ENCODE measurements at regions not wholly inside any gene's neighbourhood (a gene's known extent, or its start where the extent isn't known, plus 50 kb on each side); places are given as distances from the start of the nearest gene placed in this dataset.

DNA sequence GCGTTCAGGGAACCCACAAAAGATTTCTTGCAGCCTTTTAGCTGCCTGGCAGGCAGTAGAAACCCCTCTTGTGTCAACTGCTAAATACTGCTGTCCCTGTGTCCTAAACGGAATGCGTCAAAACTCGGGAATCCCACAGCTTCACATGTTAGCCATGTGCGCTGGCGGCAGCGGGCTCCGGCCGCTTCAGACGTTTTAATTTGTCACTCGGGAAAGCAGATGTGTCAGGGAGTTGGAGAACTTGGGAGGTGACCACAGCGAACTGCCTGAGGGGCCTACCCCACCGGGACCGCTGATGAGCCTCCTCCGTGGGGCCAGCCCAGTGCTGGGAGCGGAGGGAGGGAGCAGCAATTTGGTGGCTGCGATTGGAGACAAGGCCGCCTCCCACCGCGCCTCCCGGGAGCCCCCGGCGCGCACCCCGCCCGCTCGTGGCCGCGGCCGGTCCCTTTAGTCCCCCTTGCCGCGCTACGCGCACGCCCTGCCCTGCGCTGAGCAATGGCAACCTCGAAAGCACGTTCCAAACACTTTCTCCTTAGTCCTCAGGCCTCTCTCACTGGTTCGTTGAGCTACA lies 146.1 kb upstream of the SATB2 start:
- DNase-seq, result peak; percentile 41
- Histone ChIP-seq H2BK15ac (replicated peaks; ENCODE audit: low read depth) (no peak overlapping the region), H2AK5ac (ENCODE audit: low read length) (no peak overlapping the region)

DNA sequence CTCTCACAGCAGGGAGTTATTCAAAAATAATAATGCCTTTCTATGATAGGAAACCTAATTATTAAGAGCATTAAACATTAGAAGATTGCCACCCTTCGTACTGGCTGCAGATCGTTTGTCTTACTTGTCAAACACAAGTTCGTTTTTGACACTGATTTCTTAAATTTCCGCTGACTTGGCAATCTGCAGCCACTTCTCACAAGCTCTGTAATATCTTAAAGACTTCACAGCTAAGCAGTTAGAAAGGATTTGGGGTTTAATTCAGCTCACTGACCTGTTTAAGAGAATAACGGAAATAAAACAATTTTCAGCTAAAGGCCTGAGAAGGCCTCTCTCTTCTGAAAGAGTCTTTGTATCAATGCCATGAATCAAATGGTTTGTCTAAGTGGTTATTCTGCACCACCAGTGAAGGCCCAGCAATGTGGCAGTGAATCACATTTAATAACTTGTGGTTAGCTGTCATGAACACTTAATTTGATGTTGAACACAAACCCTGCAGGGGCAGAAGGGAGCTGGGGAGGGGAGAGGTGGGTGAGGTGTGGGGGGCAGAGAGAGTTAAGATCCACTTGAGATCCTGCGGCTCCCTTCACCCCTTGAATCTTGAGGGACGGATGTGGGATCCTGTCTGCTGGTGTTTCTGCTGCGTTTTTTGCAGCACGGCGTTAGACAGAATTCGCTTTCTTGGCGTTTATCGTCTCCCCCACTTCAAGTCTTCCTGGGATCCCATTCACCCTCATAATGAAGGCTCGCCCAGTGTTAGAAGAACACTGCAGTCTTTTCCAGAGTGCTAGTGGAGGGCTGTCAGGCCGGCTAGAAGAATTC lies 145.4 kb upstream of the SATB2 start:
- no peaks in the 10 kb centered on the region for H3K79me2 ChIP-seq (ENCODE audit: control insufficient read depth, insufficient read depth, low read length)
- H3K36me3 ChIP-seq (ENCODE audit: control insufficient read depth, insufficient read depth, low read length), result no peaks in the 10 kb centered on the region
- H3K79me1 ChIP-seq (ENCODE audit: low read length), result no peaks in the 10 kb centered on the region
- no peak overlapping the region for H2AK5ac ChIP-seq (ENCODE audit: low read length)
- no peak overlapping the region for H4K8ac ChIP-seq (ENCODE audit: low read depth, low read length)
- no peak overlapping the region for H3K23ac ChIP-seq (ENCODE audit: low read length)
- no peak overlapping the region for H3K27ac ChIP-seq (ENCODE audit: low read depth, low read length)
- peak overlapping the region; percentile 19 for H3K56ac ChIP-seq (ENCODE audit: low read length)
- H4K5ac ChIP-seq (ENCODE audit: low read length), result no peak overlapping the region
- no peak for DNase-seq
- H2BK120ac ChIP-seq (ENCODE audit: low read depth, low read length), result no peak overlapping the region
- H3K4ac ChIP-seq (ENCODE audit: low read depth, low read length), result no peak overlapping the region
- H3K4me1 ChIP-seq (ENCODE audit: control insufficient read depth, low read depth, low read length), result no peaks in the 10 kb centered on the region
- H3K4me2 ChIP-seq (ENCODE audit: low read length), result no peak overlapping the region
- no CpG with 5 or more reads among the region's 15 CpGs for WGBS (ENCODE audit: extremely low coverage, insufficient coverage, low lambda C conversion rate)
- H3K27me3 ChIP-seq (ENCODE audit: insufficient read depth, low read length, poor library complexity), result no peaks in the 10 kb centered on the region
- no peak overlapping the region for H3K18ac ChIP-seq (ENCODE audit: low read length)
- no peak overlapping the region for H2BK15ac ChIP-seq (replicated peaks; ENCODE audit: low read depth)
- no peak overlapping the region for H2BK5ac ChIP-seq (ENCODE audit: low read length)
- H3K4me3 ChIP-seq (ENCODE audit: low read length), result no peak overlapping the region
- no peak overlapping the region for H3K9ac ChIP-seq (ENCODE audit: low read length)

More for the DNA sequence above, 146.1 kb upstream of the SATB2 start:
- Histone ChIP-seq H4K8ac (ENCODE audit: low read depth, low read length) (no peak overlapping the region), H2BK5ac (ENCODE audit: low read length) (no peak overlapping the region), H3K23ac (ENCODE audit: low read length) (no peak overlapping the region), H4K5ac (ENCODE audit: low read length) (no peak overlapping the region), H3K4ac (ENCODE audit: low read depth, low read length) (no peak overlapping the region), H3K18ac (ENCODE audit: low read length) (no peak overlapping the region), H3K79me1 (ENCODE audit: low read length) (no peaks in the 10 kb centered on the region), H3K9ac (ENCODE audit: low read length) (peak overlapping the region; percentile 37), H3K4me1 (ENCODE audit: control insufficient read depth, low read depth, low read length) (no peaks in the 10 kb centered on the region), H3K36me3 (ENCODE audit: control insufficient read depth, insufficient read depth, low read length) (no peaks in the 10 kb centered on the region), H3K4me3 (ENCODE audit: low read length) (peak overlapping the region; percentile 21), H3K79me2 (ENCODE audit: control insufficient read depth, insufficient read depth, low read length) (no peaks in the 10 kb centered on the region), H3K4me2 (ENCODE audit: low read length) (peak overlapping the region; percentile 47), H2BK120ac (ENCODE audit: low read depth, low read length) (no peak overlapping the region), H3K56ac (ENCODE audit: low read length) (peak overlapping the region; percentile 66), H3K27me3 (ENCODE audit: insufficient read depth, low read length, poor library complexity) (no peaks in the 10 kb centered on the region), H3K27ac (ENCODE audit: low read depth, low read length) (no peak overlapping the region)
- WGBS (ENCODE audit: extremely low coverage, insufficient coverage, low lambda C conversion rate), result no CpG with 5 or more reads among the region's 39 CpGs

DNA sequence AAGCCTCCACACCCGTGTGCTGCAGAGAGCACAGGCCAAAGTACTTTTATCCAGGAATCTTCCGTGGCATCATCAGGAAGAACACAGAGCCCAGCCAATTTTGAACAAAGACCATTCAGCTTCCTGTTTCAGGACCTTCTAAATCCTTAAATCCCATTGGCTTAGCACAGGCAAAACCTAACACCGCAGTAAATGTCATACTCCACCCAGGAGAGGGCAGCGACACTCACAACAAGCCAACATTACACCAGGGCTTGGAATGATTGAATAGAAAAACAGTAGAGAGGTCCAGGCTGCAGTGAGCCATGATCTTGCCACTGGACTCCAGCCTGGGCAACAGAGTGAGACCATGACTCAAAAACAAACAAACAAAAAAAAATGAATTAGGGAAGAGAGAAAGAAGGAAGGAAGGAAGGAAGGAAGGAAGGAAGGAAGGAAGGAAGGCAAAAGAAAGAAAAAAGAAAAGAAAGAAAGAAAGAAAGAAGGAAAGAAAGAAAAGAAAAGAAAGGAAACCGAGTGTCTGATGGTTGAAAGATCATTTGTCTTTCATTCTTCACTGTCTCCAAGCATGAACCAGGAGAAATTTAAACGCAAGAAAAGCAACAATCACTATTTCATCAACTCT lies 144.6 kb upstream of the SATB2 start:
- Histone ChIP-seq H3K79me2 (ENCODE audit: control insufficient read depth, insufficient read depth, low read length) (no peaks in the 10 kb centered on the region), H2BK5ac (ENCODE audit: low read length) (no peak overlapping the region), H3K4ac (ENCODE audit: low read depth, low read length) (no peak overlapping the region), H3K4me3 (ENCODE audit: low read length) (no peak overlapping the region), H3K4me1 (ENCODE audit: control insufficient read depth, low read depth, low read length) (no peaks in the 10 kb centered on the region), H3K36me3 (ENCODE audit: control insufficient read depth, insufficient read depth, low read length) (no peaks in the 10 kb centered on the region), H2AK5ac (ENCODE audit: low read length) (no peak overlapping the region), H3K56ac (ENCODE audit: low read length) (no peak overlapping the region), H2BK15ac (replicated peaks; ENCODE audit: low read depth) (no peak overlapping the region), H3K9ac (ENCODE audit: low read length) (no peak overlapping the region), H3K27ac (ENCODE audit: low read depth, low read length) (no peak overlapping the region), H3K23ac (ENCODE audit: low read length) (no peak overlapping the region), H3K27me3 (ENCODE audit: insufficient read depth, low read length, poor library complexity) (no peaks in the 10 kb centered on the region), H3K18ac (ENCODE audit: low read length) (no peak overlapping the region), H4K5ac (ENCODE audit: low read length) (peak overlapping the region; percentile 90), H2BK120ac (ENCODE audit: low read depth, low read length) (no peak overlapping the region), H3K79me1 (ENCODE audit: low read length) (no peaks in the 10 kb centered on the region), H4K8ac (ENCODE audit: low read depth, low read length) (no peak overlapping the region), H3K4me2 (ENCODE audit: low read length) (no peak overlapping the region)
- peak; percentile 86 for DNase-seq
- WGBS (ENCODE audit: extremely low coverage, insufficient coverage, low lambda C conversion rate), result no CpG with 5 or more reads among the region's 6 CpGs

DNA sequence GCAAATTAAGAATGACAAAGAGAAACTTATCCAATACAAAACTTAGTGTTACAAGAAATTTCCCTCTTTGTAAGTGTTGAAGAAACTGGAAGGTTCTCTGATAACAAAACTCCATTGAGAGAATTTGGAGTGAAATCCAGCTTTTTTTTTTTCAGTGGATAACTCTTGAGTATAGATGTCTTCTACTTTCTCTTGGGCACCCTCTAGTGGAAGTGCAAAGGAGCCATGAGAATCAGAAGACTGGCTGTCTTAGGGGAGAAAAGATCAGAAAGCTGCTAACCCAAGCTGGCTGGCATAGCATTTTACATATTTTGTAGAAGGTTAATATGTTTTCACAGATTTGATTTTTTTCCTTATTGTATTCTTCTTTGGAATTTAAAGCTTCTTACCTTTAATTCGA lies 138.8 kb upstream of the SATB2 start:
- Histone ChIP-seq H3K36me3 (ENCODE audit: control insufficient read depth, insufficient read depth, low read length) (no peaks in the 10 kb centered on the region), H3K56ac (ENCODE audit: low read length) (no peak overlapping the region)
- WGBS (ENCODE audit: extremely low coverage, insufficient coverage, low lambda C conversion rate), result no CpG with 5 or more reads among the region's 1 CpG

DNA sequence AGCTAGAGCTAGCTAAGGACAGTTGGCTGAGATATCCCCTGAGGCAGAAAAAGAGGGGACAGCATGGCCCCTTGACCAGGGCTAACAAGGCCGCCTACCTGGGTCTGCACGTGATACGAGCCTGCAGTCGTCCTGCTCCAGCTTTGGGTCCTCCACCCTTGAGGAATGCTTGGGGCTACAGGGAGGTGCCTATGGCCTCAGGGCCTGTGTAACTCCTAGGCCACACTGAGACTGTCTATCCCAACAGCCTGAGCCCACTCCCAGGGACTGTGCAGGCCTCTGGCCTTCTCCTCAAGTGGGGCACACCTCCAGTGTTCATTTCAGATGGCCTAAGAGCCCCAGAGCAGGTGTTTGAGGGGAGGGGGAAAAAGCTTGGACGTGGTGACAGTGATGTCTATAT lies 136.7 kb upstream of the SATB2 start:
- Histone ChIP-seq H2AK5ac (ENCODE audit: low read length) (no peak overlapping the region), H3K4me2 (ENCODE audit: low read length) (no peak overlapping the region), H3K23ac (ENCODE audit: low read length) (no peak overlapping the region), H3K4ac (ENCODE audit: low read depth, low read length) (no peak overlapping the region), H4K5ac (ENCODE audit: low read length) (no peak overlapping the region), H2BK15ac (replicated peaks; ENCODE audit: low read depth) (no peak overlapping the region), H3K79me1 (ENCODE audit: low read length) (no peaks in the 10 kb centered on the region), H3K79me2 (ENCODE audit: control insufficient read depth, insufficient read depth, low read length) (no peaks in the 10 kb centered on the region), H3K56ac (ENCODE audit: low read length) (no peak overlapping the region), H4K8ac (ENCODE audit: low read depth, low read length) (no peak overlapping the region), H3K18ac (ENCODE audit: low read length) (no peak overlapping the region), H3K27ac (ENCODE audit: low read depth, low read length) (no peak overlapping the region), H2BK120ac (ENCODE audit: low read depth, low read length) (no peak overlapping the region), H3K36me3 (ENCODE audit: control insufficient read depth, insufficient read depth, low read length) (no peaks in the 10 kb centered on the region), H3K4me1 (ENCODE audit: control insufficient read depth, low read depth, low read length) (no peaks in the 10 kb centered on the region), H3K27me3 (ENCODE audit: insufficient read depth, low read length, poor library complexity) (no peaks in the 10 kb centered on the region), H3K4me3 (ENCODE audit: low read length) (no peak overlapping the region), H3K9ac (ENCODE audit: low read length) (no peak overlapping the region), H2BK5ac (ENCODE audit: low read length) (no peak overlapping the region)
- no CpG with 5 or more reads among the region's 5 CpGs for WGBS (ENCODE audit: extremely low coverage, insufficient coverage, low lambda C conversion rate)
- DNase-seq, result no peak

More for the DNA sequence above, 138.8 kb upstream of the SATB2 start:
- Histone ChIP-seq H3K4me1 (ENCODE audit: control insufficient read depth, low read depth, low read length) (no peaks in the 10 kb centered on the region), H2BK5ac (ENCODE audit: low read length) (no peak overlapping the region), H3K4me3 (ENCODE audit: low read length) (no peak overlapping the region), H3K23ac (ENCODE audit: low read length) (no peak overlapping the region), H3K4ac (ENCODE audit: low read depth, low read length) (no peak overlapping the region), H2BK120ac (ENCODE audit: low read depth, low read length) (no peak overlapping the region), H3K79me2 (ENCODE audit: control insufficient read depth, insufficient read depth, low read length) (no peaks in the 10 kb centered on the region), H3K18ac (ENCODE audit: low read length) (no peak overlapping the region), H3K4me2 (ENCODE audit: low read length) (no peak overlapping the region), H4K8ac (ENCODE audit: low read depth, low read length) (no peak overlapping the region), H4K5ac (ENCODE audit: low read length) (no peak overlapping the region), H3K27me3 (ENCODE audit: insufficient read depth, low read length, poor library complexity) (no peaks in the 10 kb centered on the region), H3K79me1 (ENCODE audit: low read length) (no peaks in the 10 kb centered on the region), H2AK5ac (ENCODE audit: low read length) (no peak overlapping the region), H3K9ac (ENCODE audit: low read length) (no peak overlapping the region), H3K27ac (ENCODE audit: low read depth, low read length) (no peak overlapping the region), H2BK15ac (replicated peaks; ENCODE audit: low read depth) (no peak overlapping the region)
- DNase-seq, result peak; percentile 60
